ENCODE measurements at regions not wholly inside any gene's neighbourhood (a gene's known extent, or its start where the extent isn't known, plus 50 kb on each side); places are given as distances from the start of the nearest gene placed in this dataset.

GRCh38 chr3:153314038-153314437 lies 152.0 kb downstream of the RAP2B start:
- DNase-seq (ENCODE audit: low spot score) = no peak

- no peak for DNase-seq (ENCODE audit: low spot score)
Measured at GRCh38 chr3:153315781-153316180, 153.8 kb downstream of the RAP2B start.

- no peak for DNase-seq (ENCODE audit: low spot score)
Measured at GRCh38 chr3:153319705-153320554, 157.9 kb downstream of the RAP2B start.

GRCh38 chr3:153320585-153321128 lies 158.6 kb downstream of the RAP2B start:
- no peak for DNase-seq (ENCODE audit: low spot score)

- no peak for DNase-seq (ENCODE audit: low spot score)
Measured at GRCh38 chr3:153328690-153329089, 166.7 kb downstream of the RAP2B start.

GRCh38 chr3:153330901-153331300 lies 168.9 kb downstream of the RAP2B start:
- DNase-seq (ENCODE audit: low spot score) = no peak

GRCh38 chr3:153331676-153332075 lies 169.7 kb downstream of the RAP2B start:
- DNase-seq (ENCODE audit: low spot score) = no peak

- DNase-seq (ENCODE audit: low spot score) = no peak
Measured at GRCh38 chr3:153334558-153334957, 172.5 kb downstream of the RAP2B start.

- DNase-seq (ENCODE audit: low spot score) = no peak
Measured at GRCh38 chr3:153337369-153337768, 175.3 kb downstream of the RAP2B start.

- DNase-seq (ENCODE audit: low spot score) = no peak
Measured at GRCh38 chr3:153338487-153338886, 176.5 kb downstream of the RAP2B start.

- DNase-seq (ENCODE audit: low spot score) = no peak
Measured at GRCh38 chr3:153339065-153339464, 177.0 kb downstream of the RAP2B start.

GRCh38 chr3:153343988-153344782 lies 182.2 kb downstream of the RAP2B start:
- DNase-seq (ENCODE audit: low spot score) = no peak

GRCh38 chr3:153348457-153349107 lies 186.6 kb downstream of the RAP2B start:
- no peak for DNase-seq (ENCODE audit: low spot score)

GRCh38 chr3:153349108-153349499 lies 187.1 kb downstream of the RAP2B start:
- no peak for DNase-seq (ENCODE audit: low spot score)

GRCh38 chr3:153350420-153350819 lies 188.4 kb downstream of the RAP2B start:
- DNase-seq (ENCODE audit: low spot score) = no peak

GRCh38 chr3:153354641-153355040 lies 192.6 kb downstream of the RAP2B start:
- DNase-seq (ENCODE audit: low spot score) = no peak

GRCh38 chr3:153355559-153355958 lies 193.5 kb downstream of the RAP2B start:
- no peak for DNase-seq (ENCODE audit: low spot score)

- DNase-seq (ENCODE audit: low spot score) = no peak
Measured at GRCh38 chr3:153356908-153357307, 194.9 kb downstream of the RAP2B start.

GRCh38 chr3:153357436-153357835 lies 195.4 kb downstream of the RAP2B start:
- DNase-seq (ENCODE audit: low spot score) = no peak

- no peak for DNase-seq (ENCODE audit: low spot score)
Measured at GRCh38 chr3:153369561-153370374, 207.7 kb downstream of the RAP2B start.

- no peak for DNase-seq (ENCODE audit: low spot score)
Measured at GRCh38 chr3:153370680-153371079, 208.7 kb downstream of the RAP2B start.

- DNase-seq (ENCODE audit: low spot score) = no peak
Measured at GRCh38 chr3:153372326-153372725, 210.3 kb downstream of the RAP2B start.
